SHP77 treated with DMSO at 0.1 percent for 48 hours (cell line): ENCODE measurements at regions not wholly inside any gene's neighbourhood (a gene's known extent, or its start where the extent isn't known, plus 50 kb on each side); places are given as distances from the start of the nearest gene placed in this dataset.

Experiments used
- DNase-seq: peaks from one replicate; lab custom pipeline; 2025; lab: John Stamatoyannopoulos, UW

GRCh38 chr14:28695109-28695508 is 71.5 kb upstream of the FOXG1 start:
- DNase-seq: no peak

GRCh38 chr14:28701733-28702132 is 64.9 kb upstream of the FOXG1 start:
- DNase-seq: no peak

GRCh38 chr14:28703482-28703881 is 63.1 kb upstream of the FOXG1 start:
- no peak for DNase-seq

GRCh38 chr14:28704153-28704552 is 62.4 kb upstream of the FOXG1 start:
- DNase-seq: no peak

- no peak for DNase-seq
Measured at GRCh38 chr14:28707814-28708213, 58.8 kb upstream of the FOXG1 start.

GRCh38 chr14:28709571-28710305 is 56.8 kb upstream of the FOXG1 start:
- no peak for DNase-seq
